ENCODE measurements at regions not wholly inside any gene's neighbourhood (a gene's known extent, or its start where the extent isn't known, plus 50 kb on each side); places are given as distances from the start of the nearest gene placed in this dataset.

DNA sequence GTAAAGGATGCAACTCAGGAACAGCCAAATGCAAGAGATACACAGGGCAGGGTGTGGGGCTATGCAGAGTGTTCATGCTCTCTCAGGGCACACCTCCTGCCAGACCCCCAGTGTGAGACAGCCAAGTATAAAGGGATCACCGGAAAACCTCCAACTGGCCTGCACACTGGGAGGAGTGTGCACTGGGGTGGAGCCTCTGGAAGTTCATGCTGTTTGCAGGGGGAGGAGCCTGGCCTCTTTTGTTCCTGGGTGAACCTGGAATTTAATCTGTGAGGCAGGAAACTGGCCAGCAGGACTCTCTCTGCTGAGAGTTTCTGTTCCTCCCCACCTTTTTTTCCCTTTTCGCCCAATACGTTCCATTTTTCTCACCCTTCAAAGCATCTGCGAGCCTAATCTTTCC lies 204.1 kb downstream of the WNT5A start:
- TF ChIP-seq, protein P1, sequence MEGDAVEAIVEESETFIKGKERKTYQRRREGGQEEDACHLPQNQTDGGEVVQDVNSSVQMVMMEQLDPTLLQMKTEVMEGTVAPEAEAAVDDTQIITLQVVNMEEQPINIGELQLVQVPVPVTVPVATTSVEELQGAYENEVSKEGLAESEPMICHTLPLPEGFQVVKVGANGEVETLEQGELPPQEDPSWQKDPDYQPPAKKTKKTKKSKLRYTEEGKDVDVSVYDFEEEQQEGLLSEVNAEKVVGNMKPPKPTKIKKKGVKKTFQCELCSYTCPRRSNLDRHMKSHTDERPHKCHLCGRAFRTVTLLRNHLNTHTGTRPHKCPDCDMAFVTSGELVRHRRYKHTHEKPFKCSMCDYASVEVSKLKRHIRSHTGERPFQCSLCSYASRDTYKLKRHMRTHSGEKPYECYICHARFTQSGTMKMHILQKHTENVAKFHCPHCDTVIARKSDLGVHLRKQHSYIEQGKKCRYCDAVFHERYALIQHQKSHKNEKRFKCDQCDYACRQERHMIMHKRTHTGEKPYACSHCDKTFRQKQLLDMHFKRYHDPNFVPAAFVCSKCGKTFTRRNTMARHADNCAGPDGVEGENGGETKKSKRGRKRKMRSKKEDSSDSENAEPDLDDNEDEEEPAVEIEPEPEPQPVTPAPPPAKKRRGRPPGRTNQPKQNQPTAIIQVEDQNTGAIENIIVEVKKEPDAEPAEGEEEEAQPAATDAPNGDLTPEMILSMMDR (IDR thresholded peaks at IDR 0.05): no peak
- no peak for TF ChIP-seq POLR2A (IDR thresholded peaks at IDR 0.05)
